HG02571 (cell line): ENCODE measurements at regions not wholly inside any gene's neighbourhood (a gene's known extent, or its start where the extent isn't known, plus 50 kb on each side); places are given as distances from the start of the nearest gene placed in this dataset.
"Not testable (repeated sequence)": the region's sequence is repeated elsewhere in the genome, so short reads cannot be mapped to it uniquely, and the experiment has no call there.

Experiments
- ATAC-seq: cut with Tn5 transposase; IDR thresholded peaks from one replicate; pipeline ENCODE4 v1.9.1; 2021; ENCODE audit warnings: mild to moderate bottlenecking, moderate library complexity; ENCODE audit not compliant: unreplicated experiment

- not testable (repeated sequence) for ATAC-seq
These were observed 141.1 kb downstream of the SLCO4C1 start for GRCh38 chr5:102154791-102155605.

- no peak for ATAC-seq
These were observed 141.8 kb downstream of the SLCO4C1 start for GRCh38 chr5:102154291-102154690.

GRCh38 chr5:102153003-102153759 is 142.9 kb downstream of the SLCO4C1 start:
- ATAC-seq = peak; percentile 78

GRCh38 chr5:102139029-102139428 is 157.1 kb downstream of the SLCO4C1 start:
- no peak for ATAC-seq

GRCh38 chr5:102138243-102138653 is 157.8 kb downstream of the SLCO4C1 start:
- no peak for ATAC-seq

- ATAC-seq = no peak
These were observed 165.2 kb downstream of the SLCO4C1 start for GRCh38 chr5:102130890-102131289.

- no peak for ATAC-seq
These were observed 165.7 kb downstream of the SLCO4C1 start for GRCh38 chr5:102130386-102130785.

- no peak for ATAC-seq
These were observed 176.8 kb downstream of the SLCO4C1 start for GRCh38 chr5:102119252-102119651.

- ATAC-seq = no peak
These were observed 180.3 kb downstream of the SLCO4C1 start for GRCh38 chr5:102115736-102116135.

- ATAC-seq = no peak
These were observed 181.5 kb downstream of the SLCO4C1 start for GRCh38 chr5:102114525-102115069.

- ATAC-seq = no peak
These were observed 188.2 kb downstream of the SLCO4C1 start for GRCh38 chr5:102107865-102108264.

- no peak for ATAC-seq
These were observed 189.5 kb downstream of the SLCO4C1 start for GRCh38 chr5:102106599-102106998.

- ATAC-seq = no peak
These were observed 196.2 kb downstream of the SLCO4C1 start for GRCh38 chr5:102099766-102100331.

GRCh38 chr5:102099083-102099482 is 197.0 kb downstream of the SLCO4C1 start:
- not testable (repeated sequence) for ATAC-seq

GRCh38 chr5:102098606-102099005 is 197.5 kb downstream of the SLCO4C1 start:
- ATAC-seq = not testable (repeated sequence)

GRCh38 chr5:102090770-102091169 is 205.3 kb downstream of the SLCO4C1 start:
- peak; percentile 59 for ATAC-seq

- ATAC-seq = no peak
These were observed 206.2 kb downstream of the SLCO4C1 start for GRCh38 chr5:102089883-102090282.

- no peak for ATAC-seq
These were observed 208.2 kb downstream of the SLCO4C1 start for GRCh38 chr5:102087906-102088305.

GRCh38 chr5:102080288-102080687 is 215.8 kb downstream of the SLCO4C1 start:
- ATAC-seq = no peak

- ATAC-seq = no peak
These were observed 218.2 kb downstream of the SLCO4C1 start for GRCh38 chr5:102077920-102078319.

- ATAC-seq = no peak
These were observed 226.1 kb downstream of the SLCO4C1 start for GRCh38 chr5:102069974-102070373.
